ENCODE measurements at regions not wholly inside any gene's neighbourhood (a gene's known extent, or its start where the extent isn't known, plus 50 kb on each side); places are given as distances from the start of the nearest gene placed in this dataset.

DNA sequence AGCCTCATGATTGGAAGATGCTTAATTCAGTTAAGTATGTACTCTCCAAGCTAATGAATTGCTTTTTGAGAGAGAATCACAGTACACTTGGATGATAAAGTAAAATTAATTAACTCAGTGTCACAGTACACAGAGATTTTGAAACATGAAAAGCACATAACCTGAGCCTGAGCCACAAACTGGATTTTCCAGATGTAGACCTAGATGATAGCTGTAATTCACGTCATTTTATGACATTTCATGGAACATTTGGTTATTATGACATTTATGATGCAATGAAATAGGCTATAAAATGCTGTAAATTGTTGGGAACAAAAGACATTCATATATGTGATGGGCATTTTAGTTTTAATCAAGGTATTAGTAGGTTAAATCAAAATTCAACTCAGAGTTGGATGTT, 983.7 kb downstream of the STPG2 start:
- TF ChIP-seq, protein P1, sequence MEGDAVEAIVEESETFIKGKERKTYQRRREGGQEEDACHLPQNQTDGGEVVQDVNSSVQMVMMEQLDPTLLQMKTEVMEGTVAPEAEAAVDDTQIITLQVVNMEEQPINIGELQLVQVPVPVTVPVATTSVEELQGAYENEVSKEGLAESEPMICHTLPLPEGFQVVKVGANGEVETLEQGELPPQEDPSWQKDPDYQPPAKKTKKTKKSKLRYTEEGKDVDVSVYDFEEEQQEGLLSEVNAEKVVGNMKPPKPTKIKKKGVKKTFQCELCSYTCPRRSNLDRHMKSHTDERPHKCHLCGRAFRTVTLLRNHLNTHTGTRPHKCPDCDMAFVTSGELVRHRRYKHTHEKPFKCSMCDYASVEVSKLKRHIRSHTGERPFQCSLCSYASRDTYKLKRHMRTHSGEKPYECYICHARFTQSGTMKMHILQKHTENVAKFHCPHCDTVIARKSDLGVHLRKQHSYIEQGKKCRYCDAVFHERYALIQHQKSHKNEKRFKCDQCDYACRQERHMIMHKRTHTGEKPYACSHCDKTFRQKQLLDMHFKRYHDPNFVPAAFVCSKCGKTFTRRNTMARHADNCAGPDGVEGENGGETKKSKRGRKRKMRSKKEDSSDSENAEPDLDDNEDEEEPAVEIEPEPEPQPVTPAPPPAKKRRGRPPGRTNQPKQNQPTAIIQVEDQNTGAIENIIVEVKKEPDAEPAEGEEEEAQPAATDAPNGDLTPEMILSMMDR (IDR thresholded peaks at IDR 0.05 in 2 of 3, conservative IDR thresholded peaks at IDR 0.05 in 1 of 3; ENCODE audit: control insufficient read depth in 2 of 3, extremely low read depth in 1 of 3, insufficient read depth in 1 of 3, low read depth in 3 of 3, low read length in 3 of 3) = no peak
- TF ChIP-seq SMC3 (IDR thresholded peaks at IDR 0.05; ENCODE audit: borderline replicate concordance, low read length) = no peak
- TF ChIP-seq, protein P2, sequence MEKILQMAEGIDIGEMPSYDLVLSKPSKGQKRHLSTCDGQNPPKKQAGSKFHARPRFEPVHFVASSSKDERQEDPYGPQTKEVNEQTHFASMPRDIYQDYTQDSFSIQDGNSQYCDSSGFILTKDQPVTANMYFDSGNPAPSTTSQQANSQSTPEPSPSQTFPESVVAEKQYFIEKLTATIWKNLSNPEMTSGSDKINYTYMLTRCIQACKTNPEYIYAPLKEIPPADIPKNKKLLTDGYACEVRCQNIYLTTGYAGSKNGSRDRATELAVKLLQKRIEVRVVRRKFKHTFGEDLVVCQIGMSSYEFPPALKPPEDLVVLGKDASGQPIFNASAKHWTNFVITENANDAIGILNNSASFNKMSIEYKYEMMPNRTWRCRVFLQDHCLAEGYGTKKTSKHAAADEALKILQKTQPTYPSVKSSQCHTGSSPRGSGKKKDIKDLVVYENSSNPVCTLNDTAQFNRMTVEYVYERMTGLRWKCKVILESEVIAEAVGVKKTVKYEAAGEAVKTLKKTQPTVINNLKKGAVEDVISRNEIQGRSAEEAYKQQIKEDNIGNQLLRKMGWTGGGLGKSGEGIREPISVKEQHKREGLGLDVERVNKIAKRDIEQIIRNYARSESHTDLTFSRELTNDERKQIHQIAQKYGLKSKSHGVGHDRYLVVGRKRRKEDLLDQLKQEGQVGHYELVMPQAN (conservative IDR thresholded peaks at IDR 0.05) = no peak
- no peak for TF ChIP-seq HDGF (IDR thresholded peaks at IDR 0.05)
- TF ChIP-seq POLR2AphosphoS5 (IDR thresholded peaks at IDR 0.05; ENCODE audit: low read length) = no peak
- TF ChIP-seq POLR2A (IDR thresholded peaks at IDR 0.05; ENCODE audit: low read depth, low read length) = no peak
- TF ChIP-seq CEBPB (IDR thresholded peaks at IDR 0.05; ENCODE audit: borderline replicate concordance in 1 of 2, low read depth in 2 of 2, low read length in 2 of 2) = no peak

Data from GM12878 (cell line).